KMS-11 (cell line): ENCODE measurements at regions not wholly inside any gene's neighbourhood (a gene's known extent, or its start where the extent isn't known, plus 50 kb on each side); places are given as distances from the start of the nearest gene placed in this dataset.

Experiments used
- H2AFZ ChIP-seq: fragments of 200-600 bp; sonication (generic); 2 replicates; pipeline ENCODE4 v1.6.1; 2016; ENCODE audit warnings: antibody characterized with exemption, mixed run types, low read depth
- H3K27ac ChIP-seq: fragments of 200-600 bp; sonication (generic); 2 replicates; pipeline ENCODE4 v1.6.1; 2016; ENCODE audit warnings: mild to moderate bottlenecking, mixed run types
- H3K27me3 ChIP-seq: fragments of 200-600 bp; sonication (generic); 2 replicates; pipeline ENCODE4 v1.6.1; 2017; ENCODE audit warnings: mild to moderate bottlenecking, low read depth, mixed run types, moderate library complexity; ENCODE audit not compliant: insufficient read depth
- H3K36me3 ChIP-seq: fragments of 200-600 bp; sonication (generic); 2 replicates; pipeline ENCODE4 v1.6.1; 2017; ENCODE audit warnings: mild to moderate bottlenecking, mixed run types; ENCODE audit not compliant: insufficient read depth
- H3K4me1 ChIP-seq: fragments of 200-600 bp; sonication (generic); 2 replicates; pipeline ENCODE4 v1.6.1; 2016; ENCODE audit warnings: mild to moderate bottlenecking, low read depth, mixed run types; ENCODE audit not compliant: poor library complexity, severe bottlenecking
- H3K4me2 ChIP-seq: fragments of 200-600 bp; sonication (generic); 2 replicates; pipeline ENCODE4 v1.7.0; 2016; ENCODE audit warnings: mild to moderate bottlenecking, mixed run types
- H3K4me3 ChIP-seq: fragments of 200-600 bp; sonication (generic); IDR thresholded peaks from 2 replicates; pipeline ENCODE4 v1.6.1; 2017; ENCODE audit warnings: low read depth, low read length, mixed read lengths; ENCODE audit not compliant: insufficient read depth
- H3K79me2 ChIP-seq: fragments of 200-600 bp; sonication (generic); 2 replicates; pipeline ENCODE4 v1.6.1; 2016; ENCODE audit warnings: low read depth, mixed run types; ENCODE audit not compliant: insufficient read depth
- H3K9ac ChIP-seq: fragments of 200-600 bp; sonication (generic); 2 replicates; pipeline ENCODE4 v1.6.1; 2016; ENCODE audit warnings: mild to moderate bottlenecking, mixed run types
- H4K20me1 ChIP-seq: fragments of 200-600 bp; sonication (generic); 2 replicates; pipeline ENCODE4 v1.6.1; 2016; ENCODE audit warnings: mild to moderate bottlenecking, mixed run types; ENCODE audit not compliant: insufficient read depth
- TF ChIP-seq, protein P1 (sequence below): fragments of 200-600 bp; sonication (generic); conservative IDR thresholded peaks from 2 replicates; pipeline ENCODE4 v1.6.1; 2017; ENCODE audit warnings: low read depth, mild to moderate bottlenecking, antibody characterized with exemption, low read length, moderate library complexity, mixed read lengths

DNA sequence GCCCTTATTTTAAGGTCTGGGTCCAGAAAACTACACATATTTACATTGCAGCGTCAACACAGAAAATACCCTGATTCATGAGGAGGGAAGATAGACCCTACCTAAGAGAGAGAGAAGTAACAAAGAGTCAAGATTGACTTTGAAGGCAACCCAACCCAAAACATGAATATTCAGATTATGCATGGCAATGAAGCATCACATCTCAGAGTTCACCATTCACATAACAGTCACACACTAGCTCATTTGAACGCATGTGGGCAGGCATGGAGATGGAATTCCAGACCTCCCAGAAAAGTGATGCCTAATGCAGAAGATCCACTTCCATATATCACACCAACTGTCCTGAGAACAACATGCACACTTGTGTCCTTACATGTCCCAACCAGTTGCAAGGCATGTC is 190.1 kb upstream of the ITGA1 start:
- Histone ChIP-seq H4K20me1 (no peaks in the 10 kb centered on the region), H3K4me3 (no peak overlapping the region), H3K4me1 (no peaks in the 10 kb centered on the region), H3K27ac (no peak overlapping the region), H3K36me3 (no peaks in the 10 kb centered on the region), H3K79me2 (no peaks in the 10 kb centered on the region), H3K27me3 (no peaks in the 10 kb centered on the region), H2AFZ (no peak overlapping the region), H3K9ac (no peak overlapping the region), H3K4me2 (no peak overlapping the region)
- TF ChIP-seq, protein P1, sequence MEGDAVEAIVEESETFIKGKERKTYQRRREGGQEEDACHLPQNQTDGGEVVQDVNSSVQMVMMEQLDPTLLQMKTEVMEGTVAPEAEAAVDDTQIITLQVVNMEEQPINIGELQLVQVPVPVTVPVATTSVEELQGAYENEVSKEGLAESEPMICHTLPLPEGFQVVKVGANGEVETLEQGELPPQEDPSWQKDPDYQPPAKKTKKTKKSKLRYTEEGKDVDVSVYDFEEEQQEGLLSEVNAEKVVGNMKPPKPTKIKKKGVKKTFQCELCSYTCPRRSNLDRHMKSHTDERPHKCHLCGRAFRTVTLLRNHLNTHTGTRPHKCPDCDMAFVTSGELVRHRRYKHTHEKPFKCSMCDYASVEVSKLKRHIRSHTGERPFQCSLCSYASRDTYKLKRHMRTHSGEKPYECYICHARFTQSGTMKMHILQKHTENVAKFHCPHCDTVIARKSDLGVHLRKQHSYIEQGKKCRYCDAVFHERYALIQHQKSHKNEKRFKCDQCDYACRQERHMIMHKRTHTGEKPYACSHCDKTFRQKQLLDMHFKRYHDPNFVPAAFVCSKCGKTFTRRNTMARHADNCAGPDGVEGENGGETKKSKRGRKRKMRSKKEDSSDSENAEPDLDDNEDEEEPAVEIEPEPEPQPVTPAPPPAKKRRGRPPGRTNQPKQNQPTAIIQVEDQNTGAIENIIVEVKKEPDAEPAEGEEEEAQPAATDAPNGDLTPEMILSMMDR: no peak

DNA sequence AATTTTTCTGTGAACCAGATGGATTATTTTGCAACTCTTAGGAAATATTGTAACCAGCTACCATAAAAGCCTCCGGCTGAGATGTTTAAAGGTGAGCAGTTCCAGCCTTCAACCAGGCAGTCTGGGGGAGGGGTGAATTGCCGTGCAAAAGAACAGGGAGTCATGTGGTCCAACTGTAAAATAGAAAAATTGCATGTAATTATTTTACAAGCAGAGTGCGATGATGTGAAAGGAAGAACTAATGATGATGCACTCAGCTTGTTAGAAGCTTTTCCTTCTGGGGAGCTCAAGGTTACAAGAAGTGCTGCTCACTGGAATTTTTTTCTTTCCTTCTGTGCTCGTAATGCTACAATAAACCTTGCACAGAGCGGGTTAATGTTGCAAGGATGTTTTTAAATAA is 188.7 kb upstream of the ITGA1 start:
- no peak overlapping the region for H2AFZ ChIP-seq
- H3K9ac ChIP-seq: no peak overlapping the region
- no peaks in the 10 kb centered on the region for H3K79me2 ChIP-seq
- H3K27ac ChIP-seq: no peak overlapping the region
- H3K4me2 ChIP-seq: no peak overlapping the region
- H3K36me3 ChIP-seq: no peaks in the 10 kb centered on the region
- H3K4me3 ChIP-seq: no peak overlapping the region
- no peaks in the 10 kb centered on the region for H4K20me1 ChIP-seq
- TF ChIP-seq, protein P1: no peak
- H3K27me3 ChIP-seq: no peaks in the 10 kb centered on the region
- H3K4me1 ChIP-seq: no peaks in the 10 kb centered on the region

DNA sequence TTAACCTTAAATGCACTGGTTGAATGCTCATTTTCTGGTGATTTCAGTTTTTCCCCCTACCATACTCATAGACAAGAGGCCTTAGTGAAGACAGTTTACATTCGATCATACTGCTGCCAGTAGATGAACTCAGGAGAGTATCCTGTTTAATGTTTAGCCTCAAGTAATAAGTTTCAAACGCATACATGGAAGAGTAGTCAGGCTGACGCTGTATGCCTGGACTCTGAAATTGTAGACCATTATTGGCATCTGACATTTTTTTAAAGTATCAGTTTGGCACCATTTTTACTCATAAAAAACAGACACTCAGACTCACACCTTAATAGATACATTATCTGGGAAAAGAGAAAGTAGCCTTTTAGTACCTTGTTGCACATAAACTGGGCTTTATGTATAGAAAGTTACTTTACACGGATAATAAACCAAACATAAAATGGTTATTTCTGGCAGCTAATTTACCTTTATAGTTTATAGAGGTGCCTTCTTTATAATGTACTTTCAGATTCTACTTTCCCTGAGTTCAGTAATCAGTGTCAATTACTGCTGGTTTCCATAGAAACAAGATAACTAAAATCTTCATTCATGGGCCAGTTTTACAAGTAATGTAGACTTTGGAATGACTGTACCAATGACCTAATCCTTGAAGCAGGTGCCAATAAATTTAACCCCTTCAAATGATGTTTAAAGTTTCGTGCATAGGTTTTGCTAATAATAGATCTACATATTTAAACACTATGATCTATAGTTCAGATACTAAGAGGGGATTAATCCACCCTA is 183.8 kb upstream of the ITGA1 start:
- Histone ChIP-seq H3K27me3 (no peaks in the 10 kb centered on the region), H3K36me3 (no peaks in the 10 kb centered on the region), H3K4me3 (no peak overlapping the region), H3K9ac (no peak overlapping the region), H3K27ac (no peak overlapping the region), H4K20me1 (no peaks in the 10 kb centered on the region), H3K79me2 (no peaks in the 10 kb centered on the region), H3K4me2 (no peak overlapping the region), H2AFZ (no peak overlapping the region), H3K4me1 (no peaks in the 10 kb centered on the region)
- TF ChIP-seq, protein P1: no peak

DNA sequence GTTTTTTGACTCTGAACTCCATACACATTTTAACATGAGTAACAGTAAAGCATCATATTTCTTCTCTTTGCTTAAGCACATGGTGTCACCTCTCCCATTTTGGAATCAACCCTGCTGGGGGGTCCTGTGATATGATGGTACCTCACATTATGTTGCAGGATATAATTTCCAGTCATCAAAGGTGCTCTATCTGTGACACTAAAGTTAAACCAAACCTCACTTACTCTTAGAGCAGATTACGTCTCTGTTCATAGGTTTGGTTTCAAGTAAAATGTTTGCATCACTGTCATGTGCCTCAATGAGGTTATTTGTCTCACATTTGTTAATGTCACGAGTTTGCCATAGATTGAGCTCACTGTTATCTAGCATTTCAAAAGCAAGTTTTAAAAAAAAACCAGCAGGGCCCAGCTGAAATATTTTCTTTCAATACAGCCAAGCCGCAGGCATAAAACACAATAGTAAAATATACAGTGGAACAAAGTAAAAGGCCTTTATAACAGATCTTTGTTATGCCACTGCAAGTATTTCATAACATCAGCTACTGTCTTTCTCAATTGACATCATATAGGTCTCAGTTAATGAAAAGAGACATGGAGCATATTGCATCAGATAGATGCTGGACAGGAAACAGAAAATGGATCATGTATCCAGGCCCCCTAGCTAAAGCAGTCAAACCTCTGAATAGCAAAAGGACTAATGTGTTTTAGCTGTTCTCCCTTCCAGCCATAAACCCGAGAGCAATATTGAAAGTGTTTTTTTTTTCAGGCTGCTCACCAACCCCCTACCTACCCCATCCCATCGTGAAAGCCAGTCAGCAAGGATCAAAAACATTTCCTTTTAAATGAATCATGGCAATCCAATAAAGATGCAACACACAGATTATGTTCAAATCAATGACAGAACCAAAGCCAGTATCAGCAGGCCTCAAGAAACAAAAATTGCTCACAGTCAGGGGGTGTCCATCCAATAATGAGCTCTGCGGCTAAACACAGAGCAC is 182.1 kb upstream of the ITGA1 start:
- Histone ChIP-seq H3K79me2 (no peaks in the 10 kb centered on the region), H3K27me3 (no peaks in the 10 kb centered on the region), H3K4me1 (no peaks in the 10 kb centered on the region), H3K4me3 (no peak overlapping the region), H3K27ac (no peak overlapping the region), H3K36me3 (no peaks in the 10 kb centered on the region), H3K9ac (no peak overlapping the region), H2AFZ (no peak overlapping the region), H3K4me2 (no peak overlapping the region), H4K20me1 (no peaks in the 10 kb centered on the region)
- TF ChIP-seq, protein P1: no peak
